ENCODE measurements at regions not wholly inside any gene's neighbourhood (a gene's known extent, or its start where the extent isn't known, plus 50 kb on each side); places are given as distances from the start of the nearest gene placed in this dataset.

GRCh38 chr4:32884198-32884597, 2164.0 kb downstream of the PCDH7 start:
- no TSS peak for BruUV-seq (replicated peaks)
- intact Hi-C loops (cut with micrococcal nuclease; ENCODE audit: unreplicated experiment) (no loop called here), in situ Hi-C loops (cut with HindIII; ENCODE audit: low pct_unique_long_range_greater_than_20kb, low sequenced_read_pairs) (no loop called here)
- POLR2A ChIA-PET, result no interaction called here
- Histone ChIP-seq H3K4me1 (ENCODE audit: control insufficient read depth, insufficient read depth, low read length) (no peaks in the 10 kb centered on the region), H3K27me3 (ENCODE audit: control insufficient read depth, insufficient read depth, low read length) (no peaks in the 10 kb centered on the region), H3K4me3 (ENCODE audit: low read depth in 2 of 2, low read length in 2 of 2) (no peak overlapping the region), H3K36me3 (ENCODE audit: control insufficient read depth, insufficient read depth, low read length) (no peaks in the 10 kb centered on the region), H3K9me3 (ENCODE audit: control insufficient read depth, insufficient read depth, low read depth, low read length) (no peaks in the 10 kb centered on the region), H3K27ac (ENCODE audit: low read length) (no peak overlapping the region)
- ATAC-seq (no peak), DNase-seq (ENCODE audit: low read depth, low spot score) (no peak)
- TF ChIP-seq CTCF (IDR thresholded peaks at IDR 0.05) (no peak), TCF7L2 (IDR thresholded peaks at IDR 0.05; ENCODE audit: low read depth, low read length) (no peak), SIN3A (IDR thresholded peaks at IDR 0.05; ENCODE audit: borderline replicate concordance, insufficient read depth, low read depth, low read length) (no peak), REST (IDR thresholded peaks at IDR 0.05; ENCODE audit: insufficient read depth in 1 of 2, low read depth in 2 of 2, low read length in 1 of 2) (no peak), POLR2AphosphoS5 (IDR thresholded peaks at IDR 0.05; ENCODE audit: low read depth, low read length) (no peak)
- CTCF ChIA-PET, result no interaction called here

- no peak for ATAC-seq
- no TSS peak for BruUV-seq (replicated peaks)
- POLR2A ChIA-PET, result no interaction called here
- Histone ChIP-seq H3K36me3 (ENCODE audit: control insufficient read depth, insufficient read depth, low read length) (no peaks in the 10 kb centered on the region), H3K4me1 (ENCODE audit: control insufficient read depth, insufficient read depth, low read length) (no peaks in the 10 kb centered on the region), H3K27ac (ENCODE audit: low read length) (no peak overlapping the region), H3K27me3 (ENCODE audit: control insufficient read depth, insufficient read depth, low read length) (no peaks in the 10 kb centered on the region), H3K9me3 (ENCODE audit: control insufficient read depth, insufficient read depth, low read depth, low read length) (no peaks in the 10 kb centered on the region), H3K4me3 (ENCODE audit: low read depth in 2 of 2, low read length in 2 of 2) (no peak overlapping the region)
- TF ChIP-seq CTCF (IDR thresholded peaks at IDR 0.05) (no peak), REST (IDR thresholded peaks at IDR 0.05; ENCODE audit: insufficient read depth in 1 of 2, low read depth in 2 of 2, low read length in 1 of 2) (no peak), POLR2AphosphoS5 (IDR thresholded peaks at IDR 0.05; ENCODE audit: low read depth, low read length) (no peak), SIN3A (IDR thresholded peaks at IDR 0.05; ENCODE audit: borderline replicate concordance, insufficient read depth, low read depth, low read length) (no peak), TCF7L2 (IDR thresholded peaks at IDR 0.05; ENCODE audit: low read depth, low read length) (no peak)
- intact Hi-C loops (cut with micrococcal nuclease; ENCODE audit: unreplicated experiment), result no loop called here
- CTCF ChIA-PET, result no interaction called here
- no peak for DNase-seq (ENCODE audit: low read depth, low spot score)
- in situ Hi-C loops (cut with HindIII; ENCODE audit: low pct_unique_long_range_greater_than_20kb, low sequenced_read_pairs), result no loop called here
These were observed 2170.2 kb downstream of the PCDH7 start for GRCh38 chr4:32890398-32890797.

Measured in Panc1 (cell line).